CD4-positive, alpha-beta T cell treated with Interleukin-17A for 4 hours (primary cell): ENCODE measurements at regions not wholly inside any gene's neighbourhood (a gene's known extent, or its start where the extent isn't known, plus 50 kb on each side); places are given as distances from the start of the nearest gene placed in this dataset.

Experiments used
- DNase-seq: peaks from one replicate; pipeline ENCODE4 v3.0.0-alpha.2; 2020; ENCODE audit warnings: mixed read lengths

DNA sequence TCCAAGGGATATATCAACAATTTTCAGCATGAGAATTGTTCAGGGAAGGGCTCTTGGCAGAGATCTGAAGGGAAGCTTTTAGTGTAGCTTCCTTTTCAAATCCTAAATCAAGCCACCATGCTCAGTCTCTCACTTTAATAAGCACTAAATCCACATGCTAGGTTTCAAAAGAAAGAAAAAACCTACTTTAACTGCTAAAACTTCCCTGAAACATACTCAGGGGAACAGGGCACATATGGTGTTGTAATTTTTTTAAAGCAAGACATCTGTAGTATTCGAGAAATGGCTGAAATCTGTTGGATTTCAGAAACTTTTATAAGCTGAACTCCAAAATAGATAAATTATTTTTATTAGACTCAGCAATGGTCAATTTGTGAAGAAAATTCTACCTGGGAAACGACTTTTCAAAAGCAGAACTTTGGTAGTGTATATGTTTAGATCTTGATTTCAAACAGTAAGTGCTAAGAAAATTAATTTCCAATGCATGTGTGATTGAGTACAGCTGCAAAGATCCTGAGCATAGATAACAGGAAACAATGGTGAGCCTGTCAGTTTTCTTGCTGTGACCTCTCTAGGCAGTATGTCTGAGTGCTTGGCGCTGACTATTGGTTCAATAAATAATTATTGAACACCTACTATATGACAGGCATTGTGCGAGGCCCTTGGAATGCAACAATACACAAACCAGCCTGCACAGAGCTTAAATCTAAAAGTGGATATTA is 804.5 kb upstream of the SOX9 start:
- no peak for DNase-seq

DNA sequence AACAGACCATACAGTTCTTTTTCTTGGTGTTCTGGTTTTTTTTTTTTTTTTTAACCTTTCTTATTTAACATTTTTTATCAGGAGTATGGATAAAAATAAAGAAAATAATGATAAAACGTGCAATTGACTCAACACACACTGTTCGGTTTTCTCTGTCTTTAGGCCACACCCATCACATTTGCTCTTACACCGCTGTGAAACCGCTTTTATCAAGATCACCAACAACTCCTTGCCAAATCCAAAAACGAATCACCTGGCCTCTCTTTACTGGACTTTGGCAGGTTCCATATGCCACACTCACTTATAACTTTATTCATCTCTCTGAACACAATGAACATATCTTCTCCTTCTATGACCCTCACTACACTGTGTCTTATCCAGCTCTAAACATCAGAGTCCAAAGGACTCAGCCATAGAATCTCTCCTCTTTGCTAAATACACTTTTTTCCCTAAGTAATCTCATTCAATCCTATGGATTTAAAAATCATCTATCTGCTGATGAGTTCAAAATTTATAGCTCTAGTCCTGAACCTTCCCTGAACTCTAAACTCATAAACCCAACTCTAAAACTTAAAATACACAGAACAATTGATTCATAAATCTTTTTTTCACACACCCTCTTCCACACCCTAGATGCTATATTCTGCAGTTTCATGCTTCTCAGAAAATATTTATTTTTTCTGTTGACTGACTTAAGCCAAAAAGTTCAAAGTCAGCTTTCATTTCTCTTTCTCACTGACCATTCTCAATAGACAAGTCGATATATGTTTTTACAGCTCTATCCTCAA is 800.6 kb upstream of the SOX9 start:
- DNase-seq = no peak

GRCh38 chr17:71325117-71325516 is 795.7 kb upstream of the SOX9 start:
- no peak for DNase-seq

DNA sequence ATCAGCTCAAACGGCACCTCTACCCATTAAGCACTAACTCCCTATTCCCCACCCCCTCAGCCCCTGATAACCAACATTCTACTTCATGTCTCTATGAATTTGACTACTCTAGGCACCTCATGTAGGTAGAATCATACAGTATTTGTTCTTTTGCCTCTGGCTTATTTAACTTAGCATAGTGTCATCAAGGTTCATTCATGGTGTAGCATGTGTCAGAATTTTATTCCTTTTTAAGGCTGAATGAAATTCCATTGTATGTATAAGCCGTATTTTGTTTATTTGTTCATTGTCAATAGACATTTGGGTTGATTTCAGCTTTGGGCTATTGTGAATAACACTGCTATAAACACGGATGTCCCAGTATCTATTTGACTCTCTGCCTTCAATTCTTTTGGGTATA is 794.9 kb upstream of the SOX9 start:
- no peak for DNase-seq

DNA sequence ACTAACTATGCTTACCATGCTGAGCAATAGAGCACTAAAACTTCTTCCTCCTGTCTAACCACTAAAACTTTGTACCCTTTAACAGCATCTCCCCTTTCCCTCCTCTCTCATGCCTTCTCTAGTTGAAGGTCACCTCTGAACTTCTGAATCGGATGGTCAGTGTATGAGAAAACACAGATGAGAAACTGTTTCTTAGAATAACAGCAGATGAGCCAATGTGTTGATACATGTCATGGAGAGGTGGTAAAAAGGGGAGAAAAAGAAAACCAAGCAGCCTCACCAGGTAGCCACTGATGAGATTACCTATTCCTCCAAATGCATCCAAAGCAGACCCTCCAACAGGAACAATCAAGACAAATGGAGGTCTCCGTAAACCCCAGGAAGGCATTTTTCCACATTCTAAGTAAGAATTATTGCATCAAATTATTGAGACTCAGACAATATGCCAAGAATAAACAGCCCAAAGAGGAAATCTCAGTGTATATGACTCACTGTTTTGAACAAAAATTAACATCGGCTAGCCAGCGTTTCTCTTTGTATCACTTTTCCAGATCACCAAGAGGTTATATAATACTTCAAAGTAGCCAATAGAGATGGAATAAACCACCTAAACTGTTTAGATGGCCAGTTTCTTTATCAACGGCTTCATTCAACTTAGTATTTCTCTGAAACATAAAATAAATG is 793.3 kb upstream of the SOX9 start:
- no peak for DNase-seq

- no peak for DNase-seq
Measured at GRCh38 chr17:71329310-71330098, 791.3 kb upstream of the SOX9 start.

GRCh38 chr17:71330099-71330375 is 790.8 kb upstream of the SOX9 start:
- DNase-seq = no peak

GRCh38 chr17:71331754-71332325 is 789.0 kb upstream of the SOX9 start:
- no peak for DNase-seq

- DNase-seq = no peak
Measured at GRCh38 chr17:71334048-71334751, 786.6 kb upstream of the SOX9 start.

DNA sequence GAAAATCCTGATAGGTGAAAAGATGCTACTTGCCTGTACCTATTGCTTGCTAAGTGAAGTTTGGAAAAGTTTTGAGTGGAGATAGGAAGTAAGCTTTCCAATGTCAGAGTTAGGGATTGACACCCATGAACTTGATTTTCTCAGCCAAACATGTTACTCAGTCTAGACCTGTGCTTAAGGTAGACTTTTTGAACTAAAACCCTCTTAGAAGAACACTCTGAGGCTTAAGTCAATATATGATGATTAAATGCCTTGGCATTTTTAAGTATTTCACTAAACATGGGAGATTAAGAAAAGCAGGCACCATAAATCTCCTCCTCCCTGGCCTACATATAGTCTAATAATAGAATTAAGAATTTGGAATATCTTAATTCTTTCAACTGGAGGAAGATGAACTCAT is 785.6 kb upstream of the SOX9 start:
- DNase-seq = no peak

- DNase-seq = no peak
Measured at GRCh38 chr17:71337938-71338337, 782.9 kb upstream of the SOX9 start.

- no peak for DNase-seq
Measured at GRCh38 chr17:71338396-71338795, 782.4 kb upstream of the SOX9 start.

DNA sequence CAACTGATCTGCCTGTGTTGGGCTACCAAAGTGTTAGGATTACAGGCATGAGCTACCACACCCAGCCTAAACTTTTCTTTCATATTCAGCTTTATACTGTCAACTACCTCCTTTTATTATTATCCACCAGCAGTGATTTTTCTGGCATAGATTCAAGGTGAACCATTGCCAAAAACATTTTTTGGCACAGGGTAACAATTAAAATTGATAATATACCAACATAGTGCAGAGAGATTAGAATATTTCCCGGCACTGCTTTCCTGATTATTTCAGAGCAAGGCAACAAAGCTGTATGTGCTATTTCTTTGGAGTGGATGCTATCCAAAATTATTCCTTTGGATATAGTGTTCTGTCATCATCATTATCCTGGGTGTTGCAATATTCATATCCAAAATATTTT is 781.6 kb upstream of the SOX9 start:
- DNase-seq = no peak

- no peak for DNase-seq
Measured at GRCh38 chr17:71342737-71343136, 778.1 kb upstream of the SOX9 start.

DNA sequence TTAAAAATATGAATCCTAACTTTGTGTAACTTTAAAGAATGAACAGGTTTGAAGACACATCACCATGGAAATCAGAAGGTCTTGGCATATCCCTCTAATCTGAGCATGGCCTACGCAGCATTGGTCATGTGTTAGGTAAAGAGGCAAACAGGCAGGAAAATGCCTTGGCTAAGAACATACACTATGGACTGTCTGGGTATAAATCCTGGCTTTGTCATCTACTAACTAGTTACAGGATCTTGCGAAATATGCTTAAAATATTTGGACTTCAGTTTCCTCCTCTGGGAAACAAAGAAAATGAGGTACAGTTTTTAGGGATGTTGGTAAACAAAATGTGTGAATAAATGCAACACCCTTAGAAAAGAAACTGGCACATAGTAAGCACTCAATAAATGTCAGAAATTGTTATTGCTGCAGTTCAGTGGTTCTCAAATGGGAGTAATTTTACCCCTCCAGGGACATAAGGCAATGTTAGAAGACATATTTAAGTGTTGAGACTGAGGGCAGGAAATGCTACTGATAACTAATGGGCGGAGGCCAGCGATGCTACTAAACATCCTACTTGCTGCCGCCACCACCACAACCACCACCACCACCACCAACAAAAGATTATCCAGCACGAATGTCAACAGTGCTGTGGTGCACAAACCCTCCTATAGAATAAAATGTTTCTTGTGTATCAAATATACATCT is 770.8 kb upstream of the SOX9 start:
- no peak for DNase-seq

DNA sequence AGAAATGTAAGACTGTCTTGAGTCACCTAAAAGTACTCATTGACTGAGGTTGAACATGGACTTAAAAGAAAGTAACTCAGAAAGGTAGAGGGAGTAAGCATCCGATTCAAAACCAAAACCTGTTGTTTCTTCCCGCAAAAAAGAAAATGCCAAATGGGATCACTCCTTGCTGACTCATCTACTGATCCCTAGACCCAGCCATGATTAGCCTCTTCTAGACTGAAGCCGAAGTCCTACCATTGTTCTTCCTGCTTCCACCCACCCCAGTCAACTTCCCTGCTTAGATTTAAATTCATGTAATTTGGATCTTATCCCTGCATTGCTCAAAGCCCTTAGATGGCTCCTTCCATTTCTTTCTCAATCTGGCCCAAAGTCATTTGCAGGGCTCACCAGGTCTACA is 760.5 kb upstream of the SOX9 start:
- DNase-seq = no peak

DNA sequence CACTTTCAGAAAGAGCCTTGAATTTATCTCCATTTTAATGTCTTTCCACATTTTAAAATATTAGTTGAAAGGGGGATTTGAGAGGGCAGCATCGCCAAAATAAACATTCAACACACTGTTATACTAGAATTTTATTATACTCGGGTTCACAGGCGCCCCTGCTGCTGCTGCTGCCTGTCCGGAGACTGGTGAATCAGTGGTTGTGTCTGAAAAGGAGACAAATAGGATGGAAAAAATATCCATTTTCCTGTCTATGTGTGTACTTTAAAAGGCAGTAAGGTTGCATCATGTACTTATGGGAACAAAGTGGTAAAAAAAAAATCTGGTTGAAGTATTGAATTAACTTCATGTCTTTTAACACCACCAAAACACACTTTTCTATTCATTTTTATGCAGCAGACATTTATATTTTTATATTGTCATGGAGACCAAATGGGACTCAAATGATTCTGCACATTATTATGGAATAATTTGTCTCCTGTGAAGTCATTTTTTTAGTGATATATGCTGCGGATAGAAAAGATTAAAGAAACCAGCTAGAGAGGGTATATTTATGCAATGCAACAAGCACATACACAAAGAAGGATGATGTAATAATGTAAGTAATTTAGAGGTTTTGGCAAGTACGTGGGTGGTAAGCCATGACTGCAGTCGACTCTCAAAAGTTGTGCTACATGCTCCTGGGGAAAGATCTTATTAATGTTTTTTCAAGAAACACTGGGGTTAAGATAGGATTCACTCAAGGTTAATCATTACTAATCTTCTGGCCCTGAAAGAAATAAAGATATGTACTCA is 759.0 kb upstream of the SOX9 start:
- DNase-seq = no peak

DNA sequence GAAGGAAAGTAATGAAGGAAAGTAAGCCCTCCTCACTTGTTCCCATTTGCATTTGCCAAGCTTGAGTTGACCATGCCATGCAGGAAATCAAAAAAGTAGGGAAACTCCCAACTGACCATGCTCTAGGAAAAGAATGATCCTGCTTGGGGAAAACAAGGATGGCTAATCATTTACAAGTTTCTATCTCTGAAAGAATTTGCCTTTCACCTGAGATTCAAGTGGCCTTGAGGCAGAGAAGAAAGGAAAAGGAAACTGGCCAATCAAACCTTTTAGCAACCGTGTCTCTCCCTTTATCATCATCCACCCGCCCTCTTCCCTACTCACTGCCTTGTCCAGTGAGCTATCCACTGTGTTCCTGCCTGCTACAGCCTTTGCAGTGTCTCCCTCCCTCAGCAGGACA is 757.2 kb upstream of the SOX9 start:
- DNase-seq = no peak

- no peak for DNase-seq
Measured at GRCh38 chr17:71371809-71372208, 749.0 kb upstream of the SOX9 start.

DNA sequence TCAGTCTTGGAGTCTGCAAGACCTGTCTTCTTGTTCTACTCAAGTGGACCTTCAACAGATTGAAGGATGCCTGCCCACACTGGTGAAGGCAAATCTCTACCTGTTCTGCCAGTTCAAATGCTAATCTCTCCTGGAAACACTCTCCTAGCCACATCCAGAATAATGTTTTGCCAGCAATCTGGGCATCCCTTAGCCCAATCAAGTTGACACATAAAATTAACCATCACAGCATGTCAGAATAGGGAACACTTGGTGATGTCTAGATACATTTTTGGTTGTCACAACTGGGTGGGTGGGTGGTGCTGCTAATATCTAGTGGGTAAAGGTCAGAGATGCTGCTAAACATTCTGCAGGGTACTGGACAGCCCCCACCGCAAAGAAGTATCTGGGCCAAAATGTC is 744.9 kb upstream of the SOX9 start:
- DNase-seq = no peak

- DNase-seq = no peak
Measured at GRCh38 chr17:71376933-71377332, 743.9 kb upstream of the SOX9 start.
